ENCODE measurements at regions not wholly inside any gene's neighbourhood (a gene's known extent, or its start where the extent isn't known, plus 50 kb on each side); places are given as distances from the start of the nearest gene placed in this dataset.
"Not testable (repeated sequence)": the region's sequence is repeated elsewhere in the genome, so short reads cannot be mapped to it uniquely, and the experiment has no call there.

GRCh38 chr3:74978684-74979083 lies 364.2 kb upstream of the CNTN3 start:
- H3K27me3 Mint-ChIP-seq: no peaks in the 10 kb centered on the region
- Histone ChIP-seq H3K36me3 (ENCODE audit: control insufficient read depth, insufficient read depth, low read length) (no peaks in the 10 kb centered on the region), H3K27me3 (ENCODE audit: control insufficient read depth, insufficient read depth, low read length) (no peaks in the 10 kb centered on the region), H3K9me3 (ENCODE audit: control insufficient read depth in 2 of 2, low read length in 2 of 2) (no peaks in the 10 kb centered on the region), H3K4me3 (ENCODE audit: low read depth, low read length) (no peak overlapping the region), H3K4me1 (ENCODE audit: control insufficient read depth, insufficient read depth, low read length, poor library complexity, severe bottlenecking) (no peaks in the 10 kb centered on the region), H3K27ac (ENCODE audit: insufficient read depth, low read length, poor library complexity, severe bottlenecking) (no peak overlapping the region)
- H3K27ac Mint-ChIP-seq: no peak overlapping the region
- H3K4me3 Mint-ChIP-seq: no peak overlapping the region
- ATAC-seq (ENCODE audit: low read depth in 2 of 2): no peak
- no peaks in the 10 kb centered on the region for H3K36me3 Mint-ChIP-seq
- no peak for DNase-seq
- H3K4me1 Mint-ChIP-seq: no peaks in the 10 kb centered on the region
- peaks cover 0 to 23% (median 5%) of the 10 kb centered on the region in 7 donors for H3K9me3 Mint-ChIP-seq

- H3K27me3 Mint-ChIP-seq; ATAC-seq (ENCODE audit: low read depth in 2 of 2); H3K36me3 Mint-ChIP-seq; H3K9me3 ChIP-seq (ENCODE audit: control insufficient read depth in 2 of 2, low read length in 2 of 2); H3K4me1 Mint-ChIP-seq; DNase-seq; H3K27ac Mint-ChIP-seq; H3K27me3 ChIP-seq (ENCODE audit: control insufficient read depth, insufficient read depth, low read length); H3K36me3 ChIP-seq (ENCODE audit: control insufficient read depth, insufficient read depth, low read length); H3K27ac ChIP-seq (ENCODE audit: insufficient read depth, low read length, poor library complexity, severe bottlenecking); H3K4me3 ChIP-seq (ENCODE audit: low read depth, low read length); H3K4me1 ChIP-seq (ENCODE audit: control insufficient read depth, insufficient read depth, low read length, poor library complexity, severe bottlenecking); H3K4me3 Mint-ChIP-seq: not testable (repeated sequence)
- H3K9me3 Mint-ChIP-seq: peaks cover 0 to 16% (median 1%) of the 10 kb centered on the region in 7 donors
Measured at GRCh38 chr3:74985028-74985904, 370.8 kb upstream of the CNTN3 start.

GRCh38 chr3:74988095-74988494 lies 373.6 kb upstream of the CNTN3 start:
- DNase-seq (no peak), ATAC-seq (ENCODE audit: low read depth in 2 of 2) (no peak)
- no peaks in the 10 kb centered on the region for H3K27me3 Mint-ChIP-seq
- Histone ChIP-seq H3K9me3 (ENCODE audit: control insufficient read depth in 2 of 2, low read length in 2 of 2) (peaks cover 0 to 6% of the 10 kb centered on the region in 2 experiments), H3K4me1 (ENCODE audit: control insufficient read depth, insufficient read depth, low read length, poor library complexity, severe bottlenecking) (no peaks in the 10 kb centered on the region), H3K27ac (ENCODE audit: insufficient read depth, low read length, poor library complexity, severe bottlenecking) (no peak overlapping the region), H3K36me3 (ENCODE audit: control insufficient read depth, insufficient read depth, low read length) (no peaks in the 10 kb centered on the region), H3K27me3 (ENCODE audit: control insufficient read depth, insufficient read depth, low read length) (no peaks in the 10 kb centered on the region), H3K4me3 (ENCODE audit: low read depth, low read length) (no peak overlapping the region)
- no peaks in the 10 kb centered on the region for H3K4me1 Mint-ChIP-seq
- no peak overlapping the region for H3K4me3 Mint-ChIP-seq
- peaks cover 0 to 14% (median 4%) of the 10 kb centered on the region in 7 donors for H3K9me3 Mint-ChIP-seq
- no peaks in the 10 kb centered on the region for H3K36me3 Mint-ChIP-seq
- H3K27ac Mint-ChIP-seq: no peak overlapping the region

- no peak overlapping the region for H3K4me3 Mint-ChIP-seq
Measured at GRCh38 chr3:74992898-74993297, 378.4 kb upstream of the CNTN3 start.

GRCh38 chr3:75001330-75001729 lies 386.9 kb upstream of the CNTN3 start:
- H3K9me3 ChIP-seq (ENCODE audit: control insufficient read depth in 2 of 2, low read length in 2 of 2): no peaks in the 10 kb centered on the region
- Mint-ChIP-seq H3K9me3 (peaks cover 3 to 9% (median 5%) of the 10 kb centered on the region in 7 donors), H3K27ac (no peak overlapping the region), H3K4me3 (no peak overlapping the region), H3K4me1 (no peaks in the 10 kb centered on the region), H3K27me3 (no peaks in the 10 kb centered on the region), H3K36me3 (no peaks in the 10 kb centered on the region)
- DNase-seq: no peak
- H3K27me3 ChIP-seq (ENCODE audit: control insufficient read depth, insufficient read depth, low read length): no peaks in the 10 kb centered on the region
- H3K4me3 ChIP-seq (ENCODE audit: low read depth, low read length): no peak overlapping the region
- no peaks in the 10 kb centered on the region for H3K36me3 ChIP-seq (ENCODE audit: control insufficient read depth, insufficient read depth, low read length)
- H3K4me1 ChIP-seq (ENCODE audit: control insufficient read depth, insufficient read depth, low read length, poor library complexity, severe bottlenecking): no peaks in the 10 kb centered on the region
- H3K27ac ChIP-seq (ENCODE audit: insufficient read depth, low read length, poor library complexity, severe bottlenecking): no peak overlapping the region
- ATAC-seq (ENCODE audit: low read depth in 2 of 2): no peak

More at GRCh38 chr3:74992898-74993297, 378.4 kb upstream of the CNTN3 start:
- no peak overlapping the region for H3K27ac ChIP-seq (ENCODE audit: insufficient read depth, low read length, poor library complexity, severe bottlenecking)
- Mint-ChIP-seq H3K9me3 (peaks cover 0 to 17% (median 5%) of the 10 kb centered on the region in 7 donors), H3K27ac (no peak overlapping the region), H3K36me3 (no peaks in the 10 kb centered on the region), H3K27me3 (no peaks in the 10 kb centered on the region), H3K4me1 (no peaks in the 10 kb centered on the region)
- no peaks in the 10 kb centered on the region for H3K9me3 ChIP-seq (ENCODE audit: control insufficient read depth in 2 of 2, low read length in 2 of 2)
- DNase-seq (no peak), ATAC-seq (ENCODE audit: low read depth in 2 of 2) (no peak)
- H3K4me3 ChIP-seq (ENCODE audit: low read depth, low read length): no peak overlapping the region
- no peaks in the 10 kb centered on the region for H3K36me3 ChIP-seq (ENCODE audit: control insufficient read depth, insufficient read depth, low read length)
- H3K27me3 ChIP-seq (ENCODE audit: control insufficient read depth, insufficient read depth, low read length): no peaks in the 10 kb centered on the region
- H3K4me1 ChIP-seq (ENCODE audit: control insufficient read depth, insufficient read depth, low read length, poor library complexity, severe bottlenecking): no peaks in the 10 kb centered on the region

GRCh38 chr3:75012791-75013331 lies 398.4 kb upstream of the CNTN3 start:
- H3K36me3 Mint-ChIP-seq: no peaks in the 10 kb centered on the region
- no peaks in the 10 kb centered on the region for H3K36me3 ChIP-seq (ENCODE audit: control insufficient read depth, insufficient read depth, low read length)
- H3K27me3 ChIP-seq (ENCODE audit: control insufficient read depth, insufficient read depth, low read length): no peaks in the 10 kb centered on the region
- H3K4me1 Mint-ChIP-seq: no peaks in the 10 kb centered on the region
- no peaks in the 10 kb centered on the region for H3K9me3 ChIP-seq (ENCODE audit: control insufficient read depth in 2 of 2, low read length in 2 of 2)
- H3K9me3 Mint-ChIP-seq: peaks cover 0 to 15% (median 3%) of the 10 kb centered on the region in 7 donors
- no peaks in the 10 kb centered on the region for H3K27me3 Mint-ChIP-seq
- no peak overlapping the region for H3K4me3 Mint-ChIP-seq
- no peaks in the 10 kb centered on the region for H3K4me1 ChIP-seq (ENCODE audit: control insufficient read depth, insufficient read depth, low read length, poor library complexity, severe bottlenecking)
- DNase-seq (no peak), ATAC-seq (ENCODE audit: low read depth in 2 of 2) (no peak)
- no peak overlapping the region for H3K27ac ChIP-seq (ENCODE audit: insufficient read depth, low read length, poor library complexity, severe bottlenecking)
- H3K27ac Mint-ChIP-seq: no peak overlapping the region
- H3K4me3 ChIP-seq (ENCODE audit: low read depth, low read length): no peak overlapping the region

GRCh38 chr3:75014008-75014407 lies 399.5 kb upstream of the CNTN3 start:
- no peaks in the 10 kb centered on the region for H3K36me3 Mint-ChIP-seq
- DNase-seq (no peak), ATAC-seq (ENCODE audit: low read depth in 2 of 2) (no peak)
- Histone ChIP-seq H3K27ac (ENCODE audit: insufficient read depth, low read length, poor library complexity, severe bottlenecking) (no peak overlapping the region), H3K36me3 (ENCODE audit: control insufficient read depth, insufficient read depth, low read length) (no peaks in the 10 kb centered on the region), H3K4me3 (ENCODE audit: low read depth, low read length) (no peak overlapping the region), H3K27me3 (ENCODE audit: control insufficient read depth, insufficient read depth, low read length) (no peaks in the 10 kb centered on the region), H3K4me1 (ENCODE audit: control insufficient read depth, insufficient read depth, low read length, poor library complexity, severe bottlenecking) (no peaks in the 10 kb centered on the region), H3K9me3 (ENCODE audit: control insufficient read depth in 2 of 2, low read length in 2 of 2) (no peaks in the 10 kb centered on the region)
- no peaks in the 10 kb centered on the region for H3K4me1 Mint-ChIP-seq
- H3K27ac Mint-ChIP-seq: no peak overlapping the region
- no peak overlapping the region for H3K4me3 Mint-ChIP-seq
- H3K9me3 Mint-ChIP-seq: peaks cover 0 to 15% (median 3%) of the 10 kb centered on the region in 7 donors
- no peaks in the 10 kb centered on the region for H3K27me3 Mint-ChIP-seq

GRCh38 chr3:75015280-75015679 lies 400.8 kb upstream of the CNTN3 start:
- Mint-ChIP-seq H3K27ac (no peak overlapping the region), H3K9me3 (peaks cover 0 to 11% (median 6%) of the 10 kb centered on the region in 7 donors)
- no peak overlapping the region for H3K27ac ChIP-seq (ENCODE audit: insufficient read depth, low read length, poor library complexity, severe bottlenecking)

More at GRCh38 chr3:75015280-75015679, 400.8 kb upstream of the CNTN3 start:
- Mint-ChIP-seq H3K27me3 (no peaks in the 10 kb centered on the region), H3K36me3 (no peaks in the 10 kb centered on the region), H3K4me3 (no peak overlapping the region), H3K4me1 (no peaks in the 10 kb centered on the region)
- no peak for DNase-seq
- Histone ChIP-seq H3K27me3 (ENCODE audit: control insufficient read depth, insufficient read depth, low read length) (no peaks in the 10 kb centered on the region), H3K36me3 (ENCODE audit: control insufficient read depth, insufficient read depth, low read length) (no peaks in the 10 kb centered on the region), H3K4me3 (ENCODE audit: low read depth, low read length) (no peak overlapping the region), H3K9me3 (ENCODE audit: control insufficient read depth in 2 of 2, low read length in 2 of 2) (no peaks in the 10 kb centered on the region), H3K4me1 (ENCODE audit: control insufficient read depth, insufficient read depth, low read length, poor library complexity, severe bottlenecking) (no peaks in the 10 kb centered on the region)
- no peak for ATAC-seq (ENCODE audit: low read depth in 2 of 2)
